HFFc6 (cell line): ENCODE measurements at regions not wholly inside any gene's neighbourhood (a gene's known extent, or its start where the extent isn't known, plus 50 kb on each side); places are given as distances from the start of the nearest gene placed in this dataset.
A peak's percentile ranks its signal among the peaks of the same experiment; 100 is the strongest.

Source experiments
- DNase-seq: peaks from one replicate; pipeline ENCODE4 v3.0.0-alpha.2; 2018
- H3K27ac Mint-ChIP-seq: 2 replicates; pipeline ENCODE4 v1.8.0; 2020; ENCODE audit warnings: mild to moderate bottlenecking, mixed read lengths
- H3K27me3 Mint-ChIP-seq: 2 replicates; pipeline ENCODE4 v1.8.0; 2021; ENCODE audit warnings: mild to moderate bottlenecking, moderate library complexity, mixed read lengths; ENCODE audit not compliant: insufficient read depth
- H3K36me3 Mint-ChIP-seq: 2 replicates; pipeline ENCODE4 v1.8.0; 2021; ENCODE audit warnings: low read depth, mixed read lengths
- H3K4me1 Mint-ChIP-seq: 2 replicates; pipeline ENCODE4 v1.8.0; 2020; ENCODE audit warnings: low read depth, mixed read lengths
- H3K4me3 Mint-ChIP-seq: 2 replicates; pipeline ENCODE4 v1.8.0; 2020; ENCODE audit warnings: mild to moderate bottlenecking, moderate library complexity, mixed read lengths
- H3K9me3 Mint-ChIP-seq: 2 replicates; pipeline ENCODE4 v1.8.0; 2020; ENCODE audit warnings: mild to moderate bottlenecking, mixed read lengths
- TF ChIP-seq, protein P1 (sequence below): fragments of 200-600 bp; sonication (generic); IDR thresholded peaks from 2 replicates; pipeline ENCODE4 v1.5.0; 2021; ENCODE audit warnings: antibody characterized with exemption, mild to moderate bottlenecking

- Mint-ChIP-seq H3K36me3 (0 out of 2 replicates have a peak, but pooled peaks cover 1% of the 10 kb centered on the region), H3K9me3 (no peaks in the 10 kb centered on the region; the same call in 1 of the 2 replicates), H3K27ac (0 out of 2 replicates have a peak overlapping the region, but pooled peaks have one; percentile 3), H3K4me1 (peaks cover 51% of the 10 kb centered on the region), H3K4me3 (no peak overlapping the region), H3K27me3 (peaks cover 5% of the 10 kb centered on the region; the same call in 1 of the 2 replicates)
- DNase-seq, result no peak
- TF ChIP-seq, protein P1, sequence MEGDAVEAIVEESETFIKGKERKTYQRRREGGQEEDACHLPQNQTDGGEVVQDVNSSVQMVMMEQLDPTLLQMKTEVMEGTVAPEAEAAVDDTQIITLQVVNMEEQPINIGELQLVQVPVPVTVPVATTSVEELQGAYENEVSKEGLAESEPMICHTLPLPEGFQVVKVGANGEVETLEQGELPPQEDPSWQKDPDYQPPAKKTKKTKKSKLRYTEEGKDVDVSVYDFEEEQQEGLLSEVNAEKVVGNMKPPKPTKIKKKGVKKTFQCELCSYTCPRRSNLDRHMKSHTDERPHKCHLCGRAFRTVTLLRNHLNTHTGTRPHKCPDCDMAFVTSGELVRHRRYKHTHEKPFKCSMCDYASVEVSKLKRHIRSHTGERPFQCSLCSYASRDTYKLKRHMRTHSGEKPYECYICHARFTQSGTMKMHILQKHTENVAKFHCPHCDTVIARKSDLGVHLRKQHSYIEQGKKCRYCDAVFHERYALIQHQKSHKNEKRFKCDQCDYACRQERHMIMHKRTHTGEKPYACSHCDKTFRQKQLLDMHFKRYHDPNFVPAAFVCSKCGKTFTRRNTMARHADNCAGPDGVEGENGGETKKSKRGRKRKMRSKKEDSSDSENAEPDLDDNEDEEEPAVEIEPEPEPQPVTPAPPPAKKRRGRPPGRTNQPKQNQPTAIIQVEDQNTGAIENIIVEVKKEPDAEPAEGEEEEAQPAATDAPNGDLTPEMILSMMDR, result no peak
These were observed 209.8 kb upstream of the ZPLD1 start for GRCh38 chr3:102225005-102225404.

- H3K4me3 Mint-ChIP-seq, result no peak overlapping the region
- H3K36me3 Mint-ChIP-seq, result no peaks in the 10 kb centered on the region
- H3K27me3 Mint-ChIP-seq, result peaks cover 5% of the 10 kb centered on the region; the same call in 1 of the 2 replicates
- TF ChIP-seq, protein P1, result peak; percentile 83
- H3K27ac Mint-ChIP-seq, result 0 out of 2 replicates have a peak overlapping the region, but pooled peaks have one; percentile 3
- peak; percentile 77 for DNase-seq
- peaks cover 51% of the 10 kb centered on the region for H3K4me1 Mint-ChIP-seq
- H3K9me3 Mint-ChIP-seq, result no peaks in the 10 kb centered on the region
These were observed 209.2 kb upstream of the ZPLD1 start for GRCh38 chr3:102225407-102226132.

DNA sequence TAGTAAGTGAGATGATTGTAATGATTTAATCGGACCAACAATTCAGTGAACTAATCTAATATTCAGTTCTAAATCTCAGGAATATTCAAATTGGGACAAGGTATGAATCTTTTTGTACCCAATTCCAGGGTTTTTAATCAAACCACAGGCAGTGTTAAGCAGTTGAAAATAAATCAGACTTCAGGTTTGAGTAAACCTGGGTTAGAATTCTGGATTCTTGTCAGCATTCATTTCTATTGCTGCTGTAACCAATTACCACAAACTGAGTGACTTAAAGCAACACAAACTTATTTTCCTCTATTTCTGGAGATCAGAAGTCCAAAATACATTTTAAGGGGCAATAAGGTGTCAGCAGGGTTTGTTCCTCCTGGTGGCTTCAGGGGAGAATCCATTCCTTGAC, 208.4 kb upstream of the ZPLD1 start:
- H3K9me3 Mint-ChIP-seq, result no peaks in the 10 kb centered on the region
- H3K4me1 Mint-ChIP-seq, result peaks cover 51% of the 10 kb centered on the region
- no peak for DNase-seq
- peaks cover 5% of the 10 kb centered on the region; the same call in 1 of the 2 replicates for H3K27me3 Mint-ChIP-seq
- TF ChIP-seq, protein P1, result no peak
- no peaks in the 10 kb centered on the region for H3K36me3 Mint-ChIP-seq
- no peak overlapping the region for H3K27ac Mint-ChIP-seq
- H3K4me3 Mint-ChIP-seq, result no peak overlapping the region

- Mint-ChIP-seq H3K27me3 (peaks cover 6% of the 10 kb centered on the region), H3K27ac (no peak overlapping the region), H3K36me3 (no peaks in the 10 kb centered on the region), H3K4me3 (no peak overlapping the region), H3K9me3 (no peaks in the 10 kb centered on the region), H3K4me1 (peaks cover 39% of the 10 kb centered on the region)
- peak; percentile 62 for DNase-seq
- TF ChIP-seq, protein P1, result peak; percentile 98
These were observed 205.7 kb upstream of the ZPLD1 start for GRCh38 chr3:102229062-102229655.

DNA sequence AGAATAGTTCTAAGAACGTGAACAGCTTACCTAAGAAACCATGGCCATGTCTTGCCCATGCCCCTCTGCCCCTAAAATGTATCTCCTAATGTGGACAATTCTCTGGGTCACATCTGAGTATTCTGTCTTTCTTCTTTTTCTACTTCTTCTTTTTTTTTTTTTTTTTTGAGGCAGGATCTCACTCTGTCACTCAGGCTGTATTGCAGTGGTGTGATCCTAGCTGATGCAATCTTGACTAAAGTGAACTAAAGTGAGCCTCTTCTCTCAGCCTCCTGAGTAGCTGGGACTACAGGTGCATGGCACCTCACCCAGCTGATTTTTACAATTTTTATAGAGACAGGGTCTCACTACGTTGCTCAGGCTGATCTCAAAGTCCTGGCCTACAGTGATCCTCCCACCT, 204.8 kb upstream of the ZPLD1 start:
- Mint-ChIP-seq H3K4me3 (no peak overlapping the region), H3K4me1 (peaks cover 30% of the 10 kb centered on the region), H3K27me3 (peaks cover 6% of the 10 kb centered on the region), H3K36me3 (no peaks in the 10 kb centered on the region), H3K9me3 (no peaks in the 10 kb centered on the region), H3K27ac (no peak overlapping the region)
- TF ChIP-seq, protein P1, result no peak
- DNase-seq, result no peak
